Uterus (tissue), 3 donors: ENCODE measurements at regions not wholly inside any gene's neighbourhood (a gene's known extent, or its start where the extent isn't known, plus 50 kb on each side); places are given as distances from the start of the nearest gene placed in this dataset.

Source experiments
- DNase-seq, 2 donors: peaks; one replicate each; pipeline ENCODE4 v3.0.0-alpha.2; 2019 to 2020
- H3K27ac ChIP-seq, 2 donors: fragments of 200-600 bp; sonication (generic); 1 replicate in 1 of 2; 2 replicates in 1 of 2; pipeline ENCODE4 v1.5.1; 2016 to 2018
- H3K27me3 ChIP-seq, 2 donors: fragments of 200-600 bp; sonication (generic); one replicate each; pipeline ENCODE4 v1.5.1; 2018 to 2019; ENCODE audit warnings: control low read depth in 1 of 2
- H3K36me3 ChIP-seq, 2 donors: fragments of 200-600 bp; sonication (generic); one replicate each; pipeline ENCODE4 v1.5.1; 2019; ENCODE audit warnings: control low read depth in 1 of 2
- H3K4me1 ChIP-seq, 2 donors: fragments of 200-600 bp; sonication (generic); one replicate each; pipeline ENCODE4 v1.5.1; 2018 to 2019; ENCODE audit warnings: control low read depth in 1 of 2
- H3K4me3 ChIP-seq, 2 donors: fragments of 200-600 bp; sonication (generic); 1 replicate in 1 of 2; 2 replicates in 1 of 2; pipeline ENCODE4 v1.5.1; 2018 to 2019; ENCODE audit warnings: mild to moderate bottlenecking in 1 of 2
- H3K9me3 ChIP-seq, 2 donors: fragments of 200-600 bp; sonication (generic); one replicate each; pipeline ENCODE4 v1.5.1; 2019; ENCODE audit warnings: control low read depth in 1 of 2
- POLR2A ChIP-seq, 2 donors: fragments of 450-650 bp; IDR thresholded peaks; one replicate each; pipeline ENCODE4 v1.6.1; 2016; ENCODE audit warnings: antibody characterized with exemption in 2 of 2, mild to moderate bottlenecking in 1 of 2, moderate library complexity in 1 of 2
- intact Hi-C: fragments of 100-400 bp; cut with DNase I; formaldehyde crosslinking; loops from one replicate; pipeline ENCODE4 v1.15.1; 2023; ENCODE audit warnings: low total_unique reads
- TF ChIP-seq, protein P1 (sequence below), 4 experiments: fragments of 200-600 bp in 2 of 4; fragments of 450-650 bp in 2 of 4; sonication (generic) in 2 of 4; IDR thresholded peaks; one replicate each; pipeline ENCODE4 v1.5.1; 2016 to 2019; ENCODE audit warnings: antibody characterized with exemption in 4 of 4, mild to moderate bottlenecking in 2 of 4, moderate library complexity in 1 of 4
- donor health status: DM: yes; HTN: yes; CAD: no.

DNA sequence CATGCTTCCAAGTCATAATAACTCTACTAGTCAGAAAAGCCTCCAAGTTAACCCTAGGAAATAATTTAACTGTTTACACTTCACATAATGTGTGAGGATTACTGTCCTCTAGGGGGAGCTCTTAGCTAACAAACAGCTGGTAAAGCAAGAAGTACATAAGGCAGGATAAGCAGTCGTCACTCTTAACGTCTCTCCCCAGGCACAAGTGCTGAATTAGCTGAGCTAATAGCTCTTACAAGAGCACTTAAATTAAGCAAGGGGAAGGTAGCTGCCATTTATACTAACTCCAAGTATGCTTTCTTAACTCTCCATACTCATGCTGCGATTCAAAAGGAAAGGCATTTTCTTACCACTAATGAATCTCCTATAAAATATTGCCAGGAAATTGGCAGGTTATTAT, 79.3 kb upstream of the TSPAN11 start:
- Histone ChIP-seq H3K27me3 (no peaks in the 10 kb centered on the region), H3K27ac (no peak overlapping the region), H3K4me1 (no peaks in the 10 kb centered on the region), H3K4me3 (no peak overlapping the region), H3K36me3 (no peaks in the 10 kb centered on the region), H3K9me3 (no peaks in the 10 kb centered on the region)
- intact Hi-C loops, result no loop called here
- DNase-seq, result no peak
- TF ChIP-seq, protein P1, sequence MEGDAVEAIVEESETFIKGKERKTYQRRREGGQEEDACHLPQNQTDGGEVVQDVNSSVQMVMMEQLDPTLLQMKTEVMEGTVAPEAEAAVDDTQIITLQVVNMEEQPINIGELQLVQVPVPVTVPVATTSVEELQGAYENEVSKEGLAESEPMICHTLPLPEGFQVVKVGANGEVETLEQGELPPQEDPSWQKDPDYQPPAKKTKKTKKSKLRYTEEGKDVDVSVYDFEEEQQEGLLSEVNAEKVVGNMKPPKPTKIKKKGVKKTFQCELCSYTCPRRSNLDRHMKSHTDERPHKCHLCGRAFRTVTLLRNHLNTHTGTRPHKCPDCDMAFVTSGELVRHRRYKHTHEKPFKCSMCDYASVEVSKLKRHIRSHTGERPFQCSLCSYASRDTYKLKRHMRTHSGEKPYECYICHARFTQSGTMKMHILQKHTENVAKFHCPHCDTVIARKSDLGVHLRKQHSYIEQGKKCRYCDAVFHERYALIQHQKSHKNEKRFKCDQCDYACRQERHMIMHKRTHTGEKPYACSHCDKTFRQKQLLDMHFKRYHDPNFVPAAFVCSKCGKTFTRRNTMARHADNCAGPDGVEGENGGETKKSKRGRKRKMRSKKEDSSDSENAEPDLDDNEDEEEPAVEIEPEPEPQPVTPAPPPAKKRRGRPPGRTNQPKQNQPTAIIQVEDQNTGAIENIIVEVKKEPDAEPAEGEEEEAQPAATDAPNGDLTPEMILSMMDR (IDR thresholded peaks at IDR 0.05), result peak in 3 of 4 experiments; percentile 23 to 56 (median 44)
- TF ChIP-seq POLR2A (IDR thresholded peaks at IDR 0.05), result no peak

DNA sequence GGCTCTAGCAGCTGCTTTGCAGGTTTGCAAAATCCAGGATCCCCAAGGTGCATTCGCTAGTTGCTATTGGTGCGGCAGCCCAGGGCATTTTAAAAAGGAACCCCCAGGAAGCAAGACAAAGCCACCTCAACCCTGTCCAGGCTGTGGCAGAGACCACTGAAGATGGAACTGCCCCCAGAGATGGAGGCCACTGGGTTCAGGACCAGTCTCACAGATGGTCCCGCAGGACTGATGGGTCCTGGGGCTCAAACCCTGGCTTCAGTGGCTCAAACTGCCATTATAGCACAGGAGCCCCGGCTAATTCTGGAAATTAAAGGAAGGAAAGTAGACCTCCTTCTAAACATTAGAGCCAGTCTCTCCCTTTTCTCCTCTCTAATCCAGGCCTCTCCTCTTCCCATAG, 79.8 kb upstream of the TSPAN11 start:
- TF ChIP-seq, protein P1 (IDR thresholded peaks at IDR 0.05), result no peak
- no peak for TF ChIP-seq POLR2A (IDR thresholded peaks at IDR 0.05)
- Histone ChIP-seq H3K9me3 (no peaks in the 10 kb centered on the region), H3K27me3 (no peaks in the 10 kb centered on the region), H3K36me3 (no peaks in the 10 kb centered on the region), H3K4me1 (no peaks in the 10 kb centered on the region), H3K27ac (no peak overlapping the region), H3K4me3 (no peak overlapping the region)
- DNase-seq, result no peak
- intact Hi-C loops, result no loop called here

DNA sequence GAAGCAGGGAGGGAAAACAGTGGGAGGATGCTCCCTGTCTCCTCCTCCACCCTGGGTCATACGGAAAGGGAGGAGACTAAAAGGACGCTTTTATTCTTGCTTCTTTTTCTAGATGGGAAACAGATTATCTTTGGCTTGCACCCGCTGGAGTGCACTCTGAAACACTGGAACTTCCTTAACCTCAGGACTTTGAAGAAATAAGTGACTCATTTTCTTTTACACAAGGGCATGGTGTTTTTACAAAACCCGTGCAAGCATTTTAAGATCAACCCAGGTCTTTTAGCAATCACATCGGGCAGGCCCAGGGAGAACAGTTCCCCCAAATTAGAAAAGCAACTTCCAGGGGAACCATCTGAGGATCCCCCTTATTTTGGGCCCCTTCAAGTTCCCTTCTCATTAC, 80.9 kb upstream of the TSPAN11 start:
- Histone ChIP-seq H3K27me3 (no peaks in the 10 kb centered on the region), H3K4me3 (no peak overlapping the region), H3K4me1 (no peaks in the 10 kb centered on the region), H3K9me3 (no peaks in the 10 kb centered on the region), H3K27ac (no peak overlapping the region), H3K36me3 (no peaks in the 10 kb centered on the region)
- TF ChIP-seq POLR2A (IDR thresholded peaks at IDR 0.05), result no peak
- TF ChIP-seq, protein P1 (IDR thresholded peaks at IDR 0.05), result no peak
- intact Hi-C loops, result no loop called here
- no peak for DNase-seq

DNA sequence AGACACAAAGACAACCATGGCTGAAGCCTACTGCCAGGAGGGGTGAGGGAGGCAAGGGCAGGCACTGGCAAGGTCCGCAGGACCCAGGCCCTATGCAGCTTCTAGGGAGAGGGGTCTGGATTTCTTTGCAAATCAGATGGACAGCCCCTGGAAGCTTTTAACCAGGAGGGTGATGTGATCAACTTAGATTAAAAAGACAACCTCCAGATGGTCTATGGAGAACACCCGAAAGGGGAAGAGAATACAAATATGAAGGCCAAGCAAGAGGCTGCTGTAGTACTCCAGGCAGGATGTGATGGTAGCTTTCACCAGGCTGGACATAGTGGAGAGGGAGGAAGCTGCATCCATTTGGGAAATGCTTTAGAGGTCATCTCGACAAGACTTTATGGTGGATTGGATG, 83.3 kb upstream of the TSPAN11 start:
- DNase-seq, result no peak
- Histone ChIP-seq H3K4me1 (no peaks in the 10 kb centered on the region), H3K9me3 (no peaks in the 10 kb centered on the region), H3K27ac (no peak overlapping the region), H3K4me3 (no peak overlapping the region), H3K27me3 (no peaks in the 10 kb centered on the region), H3K36me3 (no peaks in the 10 kb centered on the region)
- TF ChIP-seq, protein P1 (IDR thresholded peaks at IDR 0.05), result no peak
- no peak for TF ChIP-seq POLR2A (IDR thresholded peaks at IDR 0.05)
- intact Hi-C loops, result no loop called here

DNA sequence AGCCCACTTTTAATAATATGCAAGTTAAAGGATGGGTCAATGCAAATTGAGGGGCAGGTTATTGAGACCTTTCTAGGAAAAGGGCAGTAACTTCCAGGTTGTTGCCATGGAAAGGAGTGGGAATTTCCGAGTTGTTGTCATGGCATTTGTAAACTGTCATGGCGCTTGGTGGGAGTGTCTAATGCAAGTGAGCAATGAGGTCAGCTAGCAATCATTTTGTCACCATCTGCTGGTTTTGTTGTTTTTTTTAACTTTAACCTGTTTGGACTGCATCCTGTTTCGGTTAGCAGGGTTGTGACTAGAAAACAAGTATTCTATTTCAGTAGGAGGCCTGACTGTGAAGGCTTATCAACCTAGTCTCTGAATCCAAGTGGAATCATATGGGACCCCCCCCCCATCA, 85.8 kb upstream of the TSPAN11 start:
- no peaks in the 10 kb centered on the region for H3K4me1 ChIP-seq
- no peaks in the 10 kb centered on the region for H3K9me3 ChIP-seq
- H3K36me3 ChIP-seq, result no peaks in the 10 kb centered on the region
- TF ChIP-seq, protein P1 (IDR thresholded peaks at IDR 0.05), result no peak
- TF ChIP-seq POLR2A (IDR thresholded peaks at IDR 0.05), result no peak
- no peak overlapping the region for H3K27ac ChIP-seq
- no peak for DNase-seq
- no peak overlapping the region for H3K4me3 ChIP-seq
- no peaks in the 10 kb centered on the region for H3K27me3 ChIP-seq
- intact Hi-C loops, result no loop called here
